Panc1 (cell line): ENCODE measurements at regions not wholly inside any gene's neighbourhood (a gene's known extent, or its start where the extent isn't known, plus 50 kb on each side); places are given as distances from the start of the nearest gene placed in this dataset.

Experiments
- CTCF ChIP-seq: fragments of 450-650 bp; IDR thresholded peaks from 2 replicates; pipeline ENCODE4 v1.5.1; 2017; ENCODE audit warnings: mild to moderate bottlenecking
- POLR2AphosphoS5 ChIP-seq: IDR thresholded peaks from 2 replicates; pipeline ENCODE4 v1.6.1; 2012; ENCODE audit warnings: mild to moderate bottlenecking, low read depth, low read length, moderate library complexity
- REST ChIP-seq, 2 experiments: IDR thresholded peaks; 2 replicates each; pipeline ENCODE4 v1.6.1; 2011 to 2012; ENCODE audit warnings: low read depth in 2 of 2, control low read depth in 1 of 2, low read length in 1 of 2, mild to moderate bottlenecking in 1 of 2, moderate library complexity in 1 of 2; ENCODE audit not compliant: insufficient read depth in 1 of 2

- no peak for TF ChIP-seq REST (IDR thresholded peaks at IDR 0.05; ENCODE audit: insufficient read depth in 1 of 2, low read depth in 2 of 2, low read length in 1 of 2)
- no peak for TF ChIP-seq CTCF
- no peak for TF ChIP-seq POLR2AphosphoS5
Observed at GRCh38 chr20:55461519-55461918, 543.8 kb downstream of the CBLN4 start.
